ENCODE measurements at regions not wholly inside any gene's neighbourhood (a gene's known extent, or its start where the extent isn't known, plus 50 kb on each side); places are given as distances from the start of the nearest gene placed in this dataset.

GRCh38 chr3:25019506-25019905, 408.6 kb upstream of the RARB start:
- no peak for DNase-seq

- no peak for DNase-seq
These were observed 406.2 kb upstream of the RARB start for GRCh38 chr3:25021816-25022215.

GRCh38 chr3:25023876-25024275, 404.2 kb upstream of the RARB start:
- DNase-seq: no peak

GRCh38 chr3:25025236-25025635, 402.8 kb upstream of the RARB start:
- no peak for DNase-seq

GRCh38 chr3:25027650-25028049, 400.4 kb upstream of the RARB start:
- DNase-seq: no peak

GRCh38 chr3:25029820-25030219, 398.2 kb upstream of the RARB start:
- DNase-seq: no peak

- no peak for DNase-seq
These were observed 395.7 kb upstream of the RARB start for GRCh38 chr3:25032344-25032743.

- peak; percentile 37 for DNase-seq
These were observed 394.5 kb upstream of the RARB start for GRCh38 chr3:25033407-25034029.

- DNase-seq: no peak
These were observed 392.5 kb upstream of the RARB start for GRCh38 chr3:25035526-25035925.

GRCh38 chr3:25036633-25037032, 391.4 kb upstream of the RARB start:
- no peak for DNase-seq

- DNase-seq: no peak
These were observed 391.0 kb upstream of the RARB start for GRCh38 chr3:25037049-25037547.

GRCh38 chr3:25038271-25038670, 389.8 kb upstream of the RARB start:
- DNase-seq: no peak

GRCh38 chr3:25038922-25039321, 389.1 kb upstream of the RARB start:
- no peak for DNase-seq

GRCh38 chr3:25040748-25041147, 387.3 kb upstream of the RARB start:
- DNase-seq: no peak

GRCh38 chr3:25041871-25042584, 386.0 kb upstream of the RARB start:
- DNase-seq: no peak

GRCh38 chr3:25043177-25043576, 384.9 kb upstream of the RARB start:
- no peak for DNase-seq

GRCh38 chr3:25043749-25044148, 384.3 kb upstream of the RARB start:
- no peak for DNase-seq

GRCh38 chr3:25044762-25045710, 383.0 kb upstream of the RARB start:
- DNase-seq: no peak

GRCh38 chr3:25046911-25047771, 380.9 kb upstream of the RARB start:
- DNase-seq: no peak

- DNase-seq: no peak
These were observed 378.8 kb upstream of the RARB start for GRCh38 chr3:25049304-25049703.

- DNase-seq: no peak
These were observed 374.7 kb upstream of the RARB start for GRCh38 chr3:25053360-25053759.

- no peak for DNase-seq
These were observed 371.9 kb upstream of the RARB start for GRCh38 chr3:25056036-25056755.

All from suppressor macrophage treated with lipopolysaccharide for 4 hours (primary cell).